PC-3 (cell line): ENCODE measurements at regions not wholly inside any gene's neighbourhood (a gene's known extent, or its start where the extent isn't known, plus 50 kb on each side); places are given as distances from the start of the nearest gene placed in this dataset.

Experiments used
- ATAC-seq: fragments of 200-7000 bp; cut with Tn5 transposase; 2 replicates; pipeline ENCODE4 v1.9.1; 2020; ENCODE audit warnings: mild to moderate bottlenecking, moderate library complexity
- BruUV-seq: library from RNA; stranded (reverse); fragments of 400-500 nt; replicated peaks from 2 replicates; lab custom pipeline; 2021; lab: Mats Ljungman, UMichigan
- CTCF ChIA-PET: fragments of 300-600 bp; sonication (Branson Sonifier 250); formaldehyde crosslinking; loops from one replicate; lab custom pipeline; 2022; ENCODE audit warnings: antibody characterized with exemption; lab: Charles Lee
- POLR2A ChIA-PET: fragments of 300-600 bp; sonication (Branson Sonifier 250); formaldehyde crosslinking; loops from one replicate; lab custom pipeline; 2022; ENCODE audit warnings: antibody characterized with exemption; ENCODE audit not compliant: unreplicated experiment; lab: Charles Lee
- DNase-seq: peaks from one replicate; pipeline ENCODE4 v3.0.0-alpha.2; 2015
- H2AFZ ChIP-seq: fragments of 300-600 bp; sonication (generic); 2 replicates; pipeline ENCODE4 v1.6.0; 2016; ENCODE audit warnings: antibody characterized with exemption, low read length
- H3F3A ChIP-seq: fragments of 300-600 bp; sonication (generic); one replicate; pipeline ENCODE4 v1.6.0; 2017; ENCODE audit warnings: antibody characterized with exemption, low read length, control low read depth, mild to moderate bottlenecking; ENCODE audit not compliant: unreplicated experiment
- H3K27ac ChIP-seq: fragments of 300-600 bp; sonication (generic); 2 replicates; pipeline ENCODE4 v1.5.1; 2016; ENCODE audit warnings: mild to moderate bottlenecking, low read length
- H3K27me3 ChIP-seq: fragments of 300-600 bp; sonication (generic); 2 replicates; pipeline ENCODE4 v1.6.1; 2016; ENCODE audit warnings: low read length, mixed read lengths
- H3K36me3 ChIP-seq: fragments of 300-600 bp; sonication (generic); 2 replicates; pipeline ENCODE4 v1.6.1; 2016; ENCODE audit warnings: low read depth, mixed run types, low read length, mixed read lengths
- H3K4me1 ChIP-seq: fragments of 300-600 bp; sonication (generic); 2 replicates; pipeline ENCODE4 v1.5.1; 2016; ENCODE audit warnings: low read length; ENCODE audit not compliant: insufficient read depth
- H3K4me2 ChIP-seq: fragments of 300-600 bp; sonication (generic); 2 replicates; pipeline ENCODE4 v1.6.0; 2016; ENCODE audit warnings: low read length
- H3K4me3 ChIP-seq: fragments of 300-600 bp; sonication (generic); 2 replicates; pipeline ENCODE4 v1.5.1; 2016; ENCODE audit warnings: mild to moderate bottlenecking, low read length, mixed read lengths
- H3K79me2 ChIP-seq: fragments of 300-600 bp; sonication (generic); 2 replicates; pipeline ENCODE4 v1.6.1; 2017; ENCODE audit warnings: low read length, mixed read lengths
- H3K9ac ChIP-seq: fragments of 300-600 bp; sonication (generic); 2 replicates; pipeline ENCODE4 v1.6.0; 2016; ENCODE audit warnings: mild to moderate bottlenecking, low read length
- H3K9me2 ChIP-seq: fragments of 300-600 bp; sonication (generic); replicated peaks from 2 replicates; pipeline ENCODE4 v1.6.1; 2016; ENCODE audit warnings: mixed run types, low read length, mixed read lengths
- H3K9me3 ChIP-seq: fragments of 300-600 bp; sonication (generic); 2 replicates; pipeline ENCODE4 v1.6.1; 2016; ENCODE audit warnings: low read length, mixed read lengths
- H4K20me1 ChIP-seq: fragments of 300-600 bp; sonication (generic); 2 replicates; pipeline ENCODE4 v1.6.1; 2016; ENCODE audit warnings: low read length, mixed read lengths
- CTCF ChIP-seq: fragments of 300-600 bp; sonication (generic); conservative IDR thresholded peaks from 2 replicates; pipeline ENCODE4 v1.5.1; 2017; ENCODE audit warnings: antibody characterized with exemption, low read depth, mild to moderate bottlenecking, low read length
- EZH2 ChIP-seq: fragments of 300-600 bp; sonication (generic); IDR thresholded peaks from one replicate; pipeline ENCODE4 v1.6.1; 2017; ENCODE audit warnings: antibody characterized with exemption, mild to moderate bottlenecking, low read length; ENCODE audit not compliant: unreplicated experiment
- EZH2phosphoT487 ChIP-seq: fragments of 300-600 bp; sonication (generic); IDR thresholded peaks from 2 replicates; pipeline ENCODE4 v1.6.1; 2018; ENCODE audit warnings: mild to moderate bottlenecking, antibody characterized with exemption, low read length, borderline replicate concordance
- intact Hi-C: fragments of 100-400 bp; cut with micrococcal nuclease; formaldehyde crosslinking; loops from 2 replicates; pipeline ENCODE4 v1.9.0; 2023

- no peaks in the 10 kb centered on the region for H3K79me2 ChIP-seq
- CTCF ChIA-PET: no interaction called here
- intact Hi-C loops: no loop called here
- H2AFZ ChIP-seq: no peak overlapping the region
- H3K4me1 ChIP-seq: no peaks in the 10 kb centered on the region
- no peak overlapping the region for H3K27ac ChIP-seq
- H3K9me3 ChIP-seq: no peaks in the 10 kb centered on the region
- H3K4me3 ChIP-seq: no peak overlapping the region
- POLR2A ChIA-PET: no interaction called here
- BruUV-seq: no TSS peak
- no peak overlapping the region for H3K4me2 ChIP-seq
- peaks cover 26% of the 10 kb centered on the region; the same call in 1 of the 2 replicates for H3K27me3 ChIP-seq
- H3K9ac ChIP-seq: no peak overlapping the region
- H3F3A ChIP-seq: no peaks in the 10 kb centered on the region
- DNase-seq (no peak), ATAC-seq (no peak)
- TF ChIP-seq EZH2 (no peak), CTCF (no peak), EZH2phosphoT487 (no peak)
- H3K9me2 ChIP-seq: no peaks in the 10 kb centered on the region
- no peaks in the 10 kb centered on the region for H3K36me3 ChIP-seq
- no peaks in the 10 kb centered on the region for H4K20me1 ChIP-seq
Observed at GRCh38 chr4:89616382-89616781, 220.6 kb downstream of the SNCA start.

GRCh38 chr4:89615051-89615450 lies 221.9 kb downstream of the SNCA start:
- H2AFZ ChIP-seq: no peak overlapping the region
- H3K9me2 ChIP-seq: no peaks in the 10 kb centered on the region
- no peaks in the 10 kb centered on the region for H3K79me2 ChIP-seq
- H3K4me2 ChIP-seq: no peak overlapping the region
- ATAC-seq: no peak
- H3K9me3 ChIP-seq: no peaks in the 10 kb centered on the region
- no peaks in the 10 kb centered on the region for H3K36me3 ChIP-seq
- no peaks in the 10 kb centered on the region for H3K4me1 ChIP-seq
- no peak overlapping the region for H3K4me3 ChIP-seq
- intact Hi-C loops: no loop called here
- H3K27ac ChIP-seq: no peak overlapping the region
- no peak for DNase-seq
- no peak overlapping the region for H3K9ac ChIP-seq
- TF ChIP-seq EZH2phosphoT487 (no peak), EZH2 (no peak), CTCF (no peak)
- no peaks in the 10 kb centered on the region for H4K20me1 ChIP-seq
- ChIA-PET CTCF (no interaction called here), POLR2A (no interaction called here)
- H3F3A ChIP-seq: no peaks in the 10 kb centered on the region
- no TSS peak for BruUV-seq
- H3K27me3 ChIP-seq: peaks cover 26% of the 10 kb centered on the region; the same call in 1 of the 2 replicates

GRCh38 chr4:89614155-89614554 lies 222.8 kb downstream of the SNCA start:
- no peaks in the 10 kb centered on the region for H3K9me3 ChIP-seq
- H3K4me1 ChIP-seq: no peaks in the 10 kb centered on the region
- peaks cover 26% of the 10 kb centered on the region; the same call in 1 of the 2 replicates for H3K27me3 ChIP-seq
- ATAC-seq (no peak), DNase-seq (no peak)
- ChIA-PET POLR2A (no interaction called here), CTCF (interaction anchor here (0.6 kb wide), 1 partner anchor 27 kb away, joined by 8 read pairs; no protein-coding TSS in a partner anchor)
- no peaks in the 10 kb centered on the region for H3K36me3 ChIP-seq
- no peaks in the 10 kb centered on the region for H3K9me2 ChIP-seq
- no peak overlapping the region for H3K9ac ChIP-seq
- intact Hi-C loops: no loop called here
- no peak overlapping the region for H3K4me2 ChIP-seq
- H3K4me3 ChIP-seq: no peak overlapping the region
- no peak overlapping the region for H2AFZ ChIP-seq
- no peak for TF ChIP-seq EZH2phosphoT487
- TF ChIP-seq EZH2: no peak
- no peak for TF ChIP-seq CTCF
- no peaks in the 10 kb centered on the region for H3F3A ChIP-seq
- H3K27ac ChIP-seq: no peak overlapping the region
- no peaks in the 10 kb centered on the region for H4K20me1 ChIP-seq
- no TSS peak for BruUV-seq
- no peaks in the 10 kb centered on the region for H3K79me2 ChIP-seq
